Loucy (cell line): ENCODE measurements at regions not wholly inside any gene's neighbourhood (a gene's known extent, or its start where the extent isn't known, plus 50 kb on each side); places are given as distances from the start of the nearest gene placed in this dataset.

ENCODE experiments used
- CTCF ChIP-seq: fragments of 200-600 bp; sonication (generic); conservative IDR thresholded peaks from 2 replicates; pipeline ENCODE4 v1.5.1; 2014; ENCODE audit warnings: mild to moderate bottlenecking, antibody characterized with exemption, low read length
- EZH2phosphoT487 ChIP-seq: fragments of 200-600 bp; IDR thresholded peaks from 2 replicates; pipeline ENCODE4 v1.6.1; 2018; ENCODE audit warnings: antibody characterized with exemption, mild to moderate bottlenecking, moderate library complexity, borderline replicate concordance

- TF ChIP-seq CTCF (no peak), EZH2phosphoT487 (no peak)
Observed at GRCh38 chr1:232204269-232204668, 425.7 kb downstream of the SIPA1L2 start.
